Brain microvascular endothelial cell (primary cell): ENCODE measurements at regions not wholly inside any gene's neighbourhood (a gene's known extent, or its start where the extent isn't known, plus 50 kb on each side); places are given as distances from the start of the nearest gene placed in this dataset.

ENCODE experiments used
- DNase-seq: peaks from one replicate; pipeline ENCODE4 v3.0.0-alpha.2; 2020
- H3K27ac ChIP-seq: fragments of 250-450 bp; sonication (Bioruptor Pico); 2 replicates; pipeline ENCODE4 v1.5.1; 2020; ENCODE audit warnings: mild to moderate bottlenecking, moderate library complexity
- H3K27me3 ChIP-seq: fragments of 250-450 bp; sonication (Bioruptor Pico); replicated peaks from 2 replicates; pipeline ENCODE4 v1.5.1; 2020; ENCODE audit warnings: mild to moderate bottlenecking
- H3K36me3 ChIP-seq: fragments of 250-450 bp; sonication (Bioruptor Pico); replicated peaks from 2 replicates; pipeline ENCODE4 v1.5.1; 2020; ENCODE audit warnings: mild to moderate bottlenecking
- H3K4me3 ChIP-seq: 2 replicates; pipeline ENCODE4 v1.5.1; 2011; ENCODE audit warnings: low read depth, mild to moderate bottlenecking, control low read depth, low read length, moderate library complexity
- in situ Hi-C: cut with HindIII; loops from 2 replicates; pipeline ENCODE4 v1.10.0; 2017; ENCODE audit warnings: low sequenced_read_pairs, low pct_ligation_motif_present
- TF ChIP-seq, protein P1 (sequence below): IDR thresholded peaks from 2 replicates; pipeline ENCODE4 v1.5.1; 2011; ENCODE audit warnings: low read depth, mild to moderate bottlenecking, moderate library complexity, low read length, control low read depth, inconsistent platforms; ENCODE audit errors: missing control alignments

DNA sequence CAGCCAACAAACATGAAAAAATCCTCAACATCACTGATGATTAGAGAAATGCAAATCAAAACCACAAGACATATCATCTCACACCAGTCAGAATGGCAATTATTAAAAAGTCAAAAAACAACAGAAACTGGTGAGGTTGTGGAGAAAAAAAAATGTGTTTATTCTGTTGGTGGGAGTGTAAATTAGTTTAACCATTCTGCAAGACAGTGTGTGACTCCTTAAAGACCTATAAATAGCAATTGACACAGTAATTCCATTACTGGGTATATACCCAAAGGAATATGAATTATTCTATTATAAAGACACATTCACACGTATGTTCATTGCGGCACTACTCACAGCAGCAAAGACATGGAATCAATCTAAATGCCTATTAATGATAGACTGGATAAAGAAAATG lies 427.3 kb upstream of the CHORDC1 start:
- in situ Hi-C loops: no loop called here
- no peaks in the 10 kb centered on the region for H3K27me3 ChIP-seq
- TF ChIP-seq, protein P1, sequence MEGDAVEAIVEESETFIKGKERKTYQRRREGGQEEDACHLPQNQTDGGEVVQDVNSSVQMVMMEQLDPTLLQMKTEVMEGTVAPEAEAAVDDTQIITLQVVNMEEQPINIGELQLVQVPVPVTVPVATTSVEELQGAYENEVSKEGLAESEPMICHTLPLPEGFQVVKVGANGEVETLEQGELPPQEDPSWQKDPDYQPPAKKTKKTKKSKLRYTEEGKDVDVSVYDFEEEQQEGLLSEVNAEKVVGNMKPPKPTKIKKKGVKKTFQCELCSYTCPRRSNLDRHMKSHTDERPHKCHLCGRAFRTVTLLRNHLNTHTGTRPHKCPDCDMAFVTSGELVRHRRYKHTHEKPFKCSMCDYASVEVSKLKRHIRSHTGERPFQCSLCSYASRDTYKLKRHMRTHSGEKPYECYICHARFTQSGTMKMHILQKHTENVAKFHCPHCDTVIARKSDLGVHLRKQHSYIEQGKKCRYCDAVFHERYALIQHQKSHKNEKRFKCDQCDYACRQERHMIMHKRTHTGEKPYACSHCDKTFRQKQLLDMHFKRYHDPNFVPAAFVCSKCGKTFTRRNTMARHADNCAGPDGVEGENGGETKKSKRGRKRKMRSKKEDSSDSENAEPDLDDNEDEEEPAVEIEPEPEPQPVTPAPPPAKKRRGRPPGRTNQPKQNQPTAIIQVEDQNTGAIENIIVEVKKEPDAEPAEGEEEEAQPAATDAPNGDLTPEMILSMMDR: no peak
- DNase-seq: no peak
- H3K27ac ChIP-seq: no peak overlapping the region
- H3K4me3 ChIP-seq: no peak overlapping the region
- H3K36me3 ChIP-seq: no peaks in the 10 kb centered on the region

DNA sequence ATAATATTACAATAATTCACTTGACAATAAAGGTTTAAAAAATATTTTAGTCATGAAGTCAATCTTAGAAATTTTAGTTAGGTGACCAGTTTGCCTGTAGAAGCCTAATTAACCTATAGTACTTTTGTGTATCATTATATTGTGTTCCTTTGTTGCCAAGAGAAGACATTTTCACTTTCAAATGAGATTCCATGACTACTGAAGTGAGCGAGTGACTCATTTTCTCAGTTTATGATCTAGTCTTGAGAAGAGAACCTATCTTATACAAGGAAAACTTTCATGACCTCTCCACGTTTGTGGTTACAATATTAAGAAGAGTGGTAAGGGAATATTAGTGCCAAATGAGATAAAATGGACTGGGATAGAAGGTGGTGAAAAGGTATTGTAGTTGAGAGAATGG lies 423.9 kb upstream of the CHORDC1 start:
- Histone ChIP-seq H3K4me3 (no peak overlapping the region), H3K27ac (no peak overlapping the region), H3K27me3 (no peaks in the 10 kb centered on the region), H3K36me3 (no peaks in the 10 kb centered on the region)
- TF ChIP-seq, protein P1: no peak
- in situ Hi-C loops: no loop called here
- no peak for DNase-seq

DNA sequence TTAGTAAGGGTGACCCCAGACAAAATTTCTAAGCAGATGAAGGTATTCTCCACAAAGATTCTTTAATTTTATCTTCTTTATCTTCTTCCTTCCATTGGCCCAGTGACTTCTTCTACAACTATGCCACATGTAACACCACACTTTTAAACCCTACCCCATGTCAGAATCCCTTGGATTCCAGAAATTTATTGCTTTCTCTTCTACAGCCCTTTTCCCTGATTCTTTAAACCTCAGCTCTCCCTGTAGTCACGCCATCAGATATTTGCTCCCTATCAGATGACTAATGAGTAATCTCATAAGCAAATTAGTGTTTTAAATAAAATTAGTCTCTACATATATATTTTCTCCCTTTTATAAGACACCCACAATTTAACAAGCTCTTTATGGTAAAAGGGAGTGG lies 423.4 kb upstream of the CHORDC1 start:
- DNase-seq: no peak
- in situ Hi-C loops: no loop called here
- TF ChIP-seq, protein P1: no peak
- Histone ChIP-seq H3K4me3 (no peak overlapping the region), H3K27me3 (no peaks in the 10 kb centered on the region), H3K27ac (no peak overlapping the region), H3K36me3 (no peaks in the 10 kb centered on the region)

DNA sequence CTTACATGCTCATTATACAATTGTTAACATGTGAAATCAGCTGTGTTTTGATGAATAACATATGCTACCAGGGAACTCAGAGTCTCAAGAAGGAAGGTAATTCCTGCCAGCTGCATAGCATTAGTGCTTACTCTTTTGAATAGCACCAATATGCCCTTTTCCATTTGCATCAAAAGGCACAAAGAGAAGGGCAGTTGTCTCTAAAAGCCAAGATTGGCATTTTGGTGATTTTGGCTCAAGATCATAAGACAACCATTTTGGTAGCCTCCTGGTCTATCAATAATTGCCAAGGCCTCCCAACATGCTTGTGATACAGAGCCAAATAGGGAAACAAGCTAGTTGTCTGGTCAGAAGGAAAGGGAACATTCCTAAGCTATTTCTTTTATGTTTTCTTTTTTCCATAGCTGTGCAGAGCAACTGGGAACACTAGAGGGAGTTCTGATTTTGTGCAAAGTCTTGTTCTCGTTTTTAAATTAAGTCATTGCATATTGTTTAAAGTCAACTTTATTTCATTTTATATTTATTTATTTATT lies 416.7 kb upstream of the CHORDC1 start:
- TF ChIP-seq, protein P1: peak; percentile 58
- no peak overlapping the region for H3K27ac ChIP-seq
- no peaks in the 10 kb centered on the region for H3K36me3 ChIP-seq
- in situ Hi-C loops: no loop called here
- DNase-seq: peak; percentile 17
- H3K27me3 ChIP-seq: no peaks in the 10 kb centered on the region
- no peak overlapping the region for H3K4me3 ChIP-seq

DNA sequence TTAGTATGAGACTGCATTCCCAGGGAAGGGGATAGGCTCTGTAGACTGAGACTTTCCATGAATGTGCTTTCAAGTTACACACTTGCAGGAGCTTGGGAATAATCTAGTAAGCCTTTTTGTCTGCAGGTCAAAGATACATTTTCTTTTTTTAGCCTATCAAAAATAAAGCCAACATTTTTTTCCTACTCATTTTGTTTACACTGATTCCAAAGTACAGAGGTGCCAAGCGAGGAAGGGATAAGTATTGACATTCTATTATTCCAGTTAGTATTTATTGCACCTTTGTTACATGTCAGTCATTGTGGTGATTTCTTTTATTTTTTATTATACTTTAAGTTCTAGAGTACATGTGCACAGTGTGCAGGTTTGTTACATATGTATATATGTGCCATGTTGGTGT lies 413.0 kb upstream of the CHORDC1 start:
- Histone ChIP-seq H3K27ac (no peak overlapping the region), H3K27me3 (no peaks in the 10 kb centered on the region), H3K4me3 (no peak overlapping the region), H3K36me3 (no peaks in the 10 kb centered on the region)
- in situ Hi-C loops: no loop called here
- TF ChIP-seq, protein P1: no peak
- DNase-seq: no peak

- Histone ChIP-seq H3K27ac (no peak overlapping the region), H3K27me3 (no peaks in the 10 kb centered on the region), H3K36me3 (no peaks in the 10 kb centered on the region), H3K4me3 (no peak overlapping the region)
- in situ Hi-C loops: no loop called here
- TF ChIP-seq, protein P1: no peak
- DNase-seq: no peak
Measured at GRCh38 chr11:90635151-90635550, 412.3 kb upstream of the CHORDC1 start.
